AG10803 (cell line): ENCODE measurements at regions not wholly inside any gene's neighbourhood (a gene's known extent, or its start where the extent isn't known, plus 50 kb on each side); places are given as distances from the start of the nearest gene placed in this dataset.

ENCODE experiments used
- DNase-seq: peaks from one replicate; pipeline ENCODE4 v3.0.0; 2010; ENCODE audit warnings: low read depth
- H3K4me3 ChIP-seq: 2 replicates; pipeline ENCODE4 v1.5.1; 2011; ENCODE audit warnings: mild to moderate bottlenecking, low read length, control low read depth
- CTCF ChIP-seq: conservative IDR thresholded peaks from 2 replicates; pipeline ENCODE4 v1.5.1; 2011; ENCODE audit warnings: mild to moderate bottlenecking, low read length, control low read depth, inconsistent platforms

DNA sequence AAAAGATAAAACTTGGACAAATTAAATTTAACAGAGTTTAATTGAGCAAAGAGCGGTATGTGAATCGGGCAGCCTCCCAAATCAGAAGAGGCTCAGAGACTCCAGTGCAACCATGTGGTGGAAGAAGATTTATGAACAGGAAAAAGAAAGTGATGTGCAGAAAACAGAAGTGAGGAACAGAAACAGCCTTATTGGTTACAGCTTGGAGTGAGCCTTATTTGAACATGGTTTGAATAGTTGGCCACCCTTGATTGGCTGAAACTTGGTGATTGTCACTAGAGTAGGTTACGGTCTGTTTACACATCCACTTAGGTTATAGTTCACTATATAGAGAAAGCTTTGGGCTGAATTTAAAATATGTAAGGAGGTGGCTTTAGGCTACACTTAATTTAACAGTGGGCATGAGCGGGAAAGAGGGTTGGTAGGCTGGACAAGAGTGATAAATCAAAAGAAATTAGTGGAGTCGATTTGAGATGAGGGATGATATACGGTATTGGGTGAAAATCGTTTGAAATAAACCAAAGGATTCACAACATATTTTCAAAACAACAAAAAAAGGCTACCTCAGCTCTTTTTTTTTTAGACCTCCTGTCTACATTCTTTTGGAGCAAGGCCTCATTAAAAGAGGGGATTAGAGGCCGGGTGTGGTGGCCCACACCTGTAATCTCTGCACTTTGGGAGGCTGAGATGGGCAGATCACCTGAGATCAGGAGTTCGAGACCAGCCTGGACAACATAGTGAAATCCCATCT, 84.3 kb upstream of the PREP start:
- H3K4me3 ChIP-seq = no peak overlapping the region
- no peak for TF ChIP-seq CTCF
- DNase-seq = no peak

DNA sequence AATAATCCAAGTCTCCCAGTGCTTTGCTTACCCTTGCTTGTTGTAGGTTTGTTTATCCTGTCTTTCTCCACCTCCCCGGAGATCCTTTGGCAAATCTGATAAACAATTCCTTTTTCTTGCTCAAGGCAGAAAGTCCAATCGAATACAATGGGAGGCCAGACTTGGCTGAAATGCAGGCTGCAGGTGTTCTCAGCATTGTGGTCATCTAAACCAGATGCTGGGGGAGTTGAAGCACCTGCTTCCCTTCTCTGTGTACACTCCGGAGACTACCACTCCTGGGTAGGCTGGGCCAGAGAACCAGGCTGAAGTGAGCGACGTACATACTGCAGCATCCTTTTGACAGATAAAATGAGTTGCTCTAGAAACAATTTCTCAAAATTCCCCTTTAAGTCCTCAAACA, 82.6 kb upstream of the PREP start:
- H3K4me3 ChIP-seq = no peak overlapping the region
- TF ChIP-seq CTCF = no peak
- no peak for DNase-seq

DNA sequence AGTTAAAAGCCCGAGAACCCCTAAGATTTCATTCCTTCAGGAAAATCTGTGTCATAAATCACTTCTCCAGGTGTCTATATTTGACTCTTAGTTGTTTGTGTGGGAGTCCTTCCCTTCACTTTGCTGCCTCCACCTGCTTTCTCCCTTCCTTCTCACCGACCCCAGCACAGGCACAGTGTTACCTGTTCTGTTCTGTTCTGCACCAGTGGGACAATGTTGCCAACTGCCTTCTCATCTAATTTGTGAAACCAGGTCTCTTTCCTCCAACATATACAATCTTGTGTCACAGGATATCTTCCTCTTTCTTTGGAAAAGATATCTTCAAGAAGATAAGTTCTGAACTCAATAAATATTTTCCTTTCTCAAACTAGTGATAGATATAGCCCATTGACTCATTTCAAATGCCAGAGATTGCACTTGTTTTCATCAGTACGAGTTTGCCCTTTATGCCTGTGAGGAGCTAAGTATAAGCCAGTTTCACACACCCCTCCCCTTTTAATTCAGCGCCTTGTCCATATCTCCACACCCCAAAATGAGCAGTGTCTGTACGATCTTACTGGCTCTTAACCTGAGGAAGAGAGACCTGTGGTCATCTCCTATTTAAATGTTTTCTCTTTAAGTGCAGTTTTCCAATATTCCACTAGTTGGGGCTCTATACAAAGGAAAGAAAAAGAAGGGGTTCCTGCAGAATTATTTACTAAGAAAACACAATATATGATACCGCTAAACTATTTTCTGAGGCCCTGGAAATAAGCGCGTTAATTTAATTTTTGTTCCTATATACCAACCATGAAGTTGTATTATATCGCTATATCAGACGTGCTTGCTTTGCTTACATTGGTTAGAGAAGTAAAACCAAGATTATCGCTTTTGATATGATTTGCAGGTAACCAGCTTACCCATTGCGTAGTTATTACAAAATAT, 81.6 kb upstream of the PREP start:
- DNase-seq = peak; percentile 48
- TF ChIP-seq CTCF = peak; percentile 93
- no peak overlapping the region for H3K4me3 ChIP-seq

DNA sequence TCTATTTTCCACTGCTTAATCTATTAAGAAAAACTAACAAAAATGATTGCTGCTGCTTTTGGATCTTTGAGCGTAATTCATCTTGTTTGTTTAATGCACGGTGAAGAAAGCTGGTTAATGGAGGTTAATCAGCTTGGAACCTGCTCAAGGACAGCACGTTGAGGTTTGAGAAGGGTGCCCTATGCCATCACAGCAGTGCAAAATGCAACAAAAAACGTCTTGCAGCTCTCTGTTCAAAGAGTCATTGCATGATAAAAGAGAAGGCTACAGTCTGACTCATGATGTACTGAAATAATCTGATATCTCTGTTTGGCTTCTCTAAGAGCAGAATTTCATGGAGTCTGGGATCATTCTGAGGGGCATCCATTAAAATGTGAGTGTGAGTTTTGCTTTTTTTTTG, 80.6 kb upstream of the PREP start:
- DNase-seq = peak; percentile 38

GRCh38 chr6:105482921-105483320, 80.0 kb upstream of the PREP start:
- no peak for TF ChIP-seq CTCF
- H3K4me3 ChIP-seq = no peak overlapping the region
- DNase-seq = no peak

More for the DNA sequence above, 80.6 kb upstream of the PREP start:
- H3K4me3 ChIP-seq = no peak overlapping the region
- no peak for TF ChIP-seq CTCF

DNA sequence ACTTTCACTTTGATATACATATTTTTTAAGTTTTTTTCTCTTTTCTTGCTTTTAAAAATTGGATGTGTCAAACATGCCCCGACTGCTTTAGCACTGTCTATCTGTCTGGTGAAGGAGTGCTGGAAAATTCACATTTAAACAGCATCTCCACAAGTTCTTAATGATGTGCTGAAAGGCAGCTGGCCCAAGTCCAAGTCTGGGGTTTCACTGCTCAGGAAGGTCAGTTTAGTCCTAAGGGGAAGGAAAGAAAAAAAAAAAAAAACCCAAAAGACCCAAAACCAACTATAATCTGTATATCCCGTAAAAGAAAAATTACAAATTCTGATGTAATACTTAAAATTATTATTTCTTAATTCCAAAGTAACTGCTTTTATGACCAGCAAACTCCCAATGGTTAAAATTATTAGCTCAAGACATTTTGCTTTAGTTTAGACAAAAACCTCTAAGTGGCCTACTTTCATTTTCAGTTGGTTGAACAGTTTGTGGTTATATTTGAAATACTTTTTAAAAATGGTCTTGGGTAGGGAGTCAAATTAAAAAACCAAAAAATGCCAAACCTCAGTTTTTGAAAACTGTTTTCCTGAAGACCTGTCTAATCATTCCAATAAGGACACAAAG, 79.5 kb upstream of the PREP start:
- peak; percentile 66 for DNase-seq
- TF ChIP-seq CTCF = no peak
- H3K4me3 ChIP-seq = no peak overlapping the region
